NB4 (cell line): ENCODE measurements at regions not wholly inside any gene's neighbourhood (a gene's known extent, or its start where the extent isn't known, plus 50 kb on each side); places are given as distances from the start of the nearest gene placed in this dataset.

Experiments
- CTCF ChIP-seq: IDR thresholded peaks from one replicate; pipeline ENCODE4 v1.5.1; 2012; ENCODE audit warnings: low read depth, low read length
- POLR2A ChIP-seq: IDR thresholded peaks from 2 replicates; pipeline ENCODE4 v1.6.1; 2011; ENCODE audit warnings: mild to moderate bottlenecking; ENCODE audit not compliant: insufficient read length; ENCODE audit errors: extremely low read depth

DNA sequence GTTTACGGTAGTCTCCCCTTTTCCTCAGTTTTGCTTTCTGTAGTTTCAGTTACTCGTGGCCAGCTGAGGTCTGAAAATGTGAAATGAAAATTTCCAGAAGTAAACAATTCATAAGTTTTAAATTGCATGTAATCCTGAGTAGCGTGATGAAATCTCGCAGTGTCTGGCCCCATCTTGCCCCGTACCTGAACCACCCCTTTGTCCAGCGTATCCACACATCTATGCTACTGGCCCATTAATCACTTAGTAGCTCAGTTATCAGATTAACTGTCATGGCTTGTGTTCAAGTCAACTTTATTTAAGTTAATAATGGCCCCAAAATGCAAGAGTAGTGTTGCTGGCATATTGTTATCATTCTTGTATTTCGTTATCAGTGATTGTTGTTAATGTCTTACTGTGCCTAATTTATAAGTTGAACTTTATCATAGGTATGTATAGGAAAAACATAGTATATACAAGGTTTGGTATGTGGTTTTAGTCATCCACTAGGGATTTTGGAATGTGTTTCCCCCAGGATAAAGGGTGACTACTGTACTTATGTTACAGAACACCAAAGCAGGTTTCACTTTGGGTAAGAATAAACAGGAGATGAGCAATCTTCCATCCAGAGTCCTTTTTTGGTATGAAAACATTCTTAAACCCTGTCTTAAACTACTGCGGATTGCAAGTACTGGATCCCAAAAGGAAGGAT is 118.4 kb upstream of the KCNN2 start:
- no peak for TF ChIP-seq CTCF
- no peak for TF ChIP-seq POLR2A
